ENCODE measurements at regions not wholly inside any gene's neighbourhood (a gene's known extent, or its start where the extent isn't known, plus 50 kb on each side); places are given as distances from the start of the nearest gene placed in this dataset.

GRCh38 chr12:124394462-124395128 is 99.7 kb downstream of the RFLNA start:
- no peak for ATAC-seq
- no peak for DNase-seq
- H3K27ac Mint-ChIP-seq: no peak overlapping the region
- peaks cover 53% of the 10 kb centered on the region for H3K4me1 Mint-ChIP-seq
- no peaks in the 10 kb centered on the region for H3K27me3 Mint-ChIP-seq
- no peak overlapping the region for H3K4me3 Mint-ChIP-seq
- no peaks in the 10 kb centered on the region for H3K9me3 Mint-ChIP-seq

- H3K27ac Mint-ChIP-seq: no peak overlapping the region
- ATAC-seq: no peak
- no peaks in the 10 kb centered on the region for H3K27me3 Mint-ChIP-seq
- no peak for DNase-seq
- H3K9me3 Mint-ChIP-seq: no peaks in the 10 kb centered on the region
- peaks cover 60% of the 10 kb centered on the region for H3K4me1 Mint-ChIP-seq
- H3K4me3 Mint-ChIP-seq: no peak overlapping the region
Observed at GRCh38 chr12:124393831-124394230, 98.9 kb downstream of the RFLNA start.

GRCh38 chr12:124393414-124393790 is 98.5 kb downstream of the RFLNA start:
- no peak for DNase-seq
- peaks cover 63% of the 10 kb centered on the region for H3K4me1 Mint-ChIP-seq
- no peak for ATAC-seq
- H3K9me3 Mint-ChIP-seq: no peaks in the 10 kb centered on the region
- H3K27me3 Mint-ChIP-seq: no peaks in the 10 kb centered on the region
- H3K27ac Mint-ChIP-seq: no peak overlapping the region
- no peak overlapping the region for H3K4me3 Mint-ChIP-seq

GRCh38 chr12:124392667-124393413 is 97.9 kb downstream of the RFLNA start:
- no peaks in the 10 kb centered on the region for H3K9me3 Mint-ChIP-seq
- no peak for DNase-seq
- no peak overlapping the region for H3K4me3 Mint-ChIP-seq
- no peaks in the 10 kb centered on the region for H3K27me3 Mint-ChIP-seq
- H3K27ac Mint-ChIP-seq: no peak overlapping the region
- peaks cover 65% of the 10 kb centered on the region for H3K4me1 Mint-ChIP-seq
- ATAC-seq: no peak

GRCh38 chr12:124392271-124392666 is 97.4 kb downstream of the RFLNA start:
- no peaks in the 10 kb centered on the region for H3K27me3 Mint-ChIP-seq
- peaks cover 65% of the 10 kb centered on the region for H3K4me1 Mint-ChIP-seq
- H3K4me3 Mint-ChIP-seq: peak overlapping the region in 1 of 2 donors; percentile 81
- ATAC-seq (peak; percentile 2), DNase-seq (peak in 1 of 2 donors; percentile 28)
- no peaks in the 10 kb centered on the region for H3K9me3 Mint-ChIP-seq
- H3K27ac Mint-ChIP-seq: peak overlapping the region in 1 of 2 donors; percentile 74

GRCh38 chr12:124391340-124392261 is 96.7 kb downstream of the RFLNA start:
- H3K4me3 Mint-ChIP-seq: peak overlapping the region; percentile 38 to 81
- H3K4me1 Mint-ChIP-seq: peaks cover 65% of the 10 kb centered on the region
- no peaks in the 10 kb centered on the region for H3K9me3 Mint-ChIP-seq
- ATAC-seq: peak; percentile 25
- H3K27ac Mint-ChIP-seq: peak overlapping the region in 1 of 2 donors; percentile 92
- no peaks in the 10 kb centered on the region for H3K27me3 Mint-ChIP-seq
- DNase-seq: peak; percentile 28 to 55

- Mint-ChIP-seq H3K9me3 (no peaks in the 10 kb centered on the region), H3K4me1 (peaks cover 69% of the 10 kb centered on the region), H3K4me3 (peak overlapping the region; percentile 22 to 81), H3K27ac (no peak overlapping the region), H3K27me3 (no peaks in the 10 kb centered on the region)
- DNase-seq (no peak), ATAC-seq (no peak)
Observed at GRCh38 chr12:124390442-124391097, 95.7 kb downstream of the RFLNA start.

- DNase-seq: no peak
- no peaks in the 10 kb centered on the region for H3K27me3 Mint-ChIP-seq
- H3K4me1 Mint-ChIP-seq: peaks cover 68% of the 10 kb centered on the region
- H3K27ac Mint-ChIP-seq: peak overlapping the region in 1 of 2 donors; percentile 82
- H3K9me3 Mint-ChIP-seq: no peaks in the 10 kb centered on the region
- ATAC-seq: no peak
- H3K4me3 Mint-ChIP-seq: peak overlapping the region; percentile 51 to 78
Observed at GRCh38 chr12:124389725-124390441, 95.0 kb downstream of the RFLNA start.

- H3K9me3 Mint-ChIP-seq: no peaks in the 10 kb centered on the region
- no peaks in the 10 kb centered on the region for H3K27me3 Mint-ChIP-seq
- DNase-seq: peak; percentile 56 to 76
- no peak overlapping the region for H3K27ac Mint-ChIP-seq
- H3K4me1 Mint-ChIP-seq: peaks cover 62% of the 10 kb centered on the region
- ATAC-seq: peak; percentile 78
- H3K4me3 Mint-ChIP-seq: peak overlapping the region; percentile 51 to 78
Observed at GRCh38 chr12:124389138-124389724, 94.3 kb downstream of the RFLNA start.

- peak overlapping the region; percentile 66 to 78 for H3K4me3 Mint-ChIP-seq
- H3K4me1 Mint-ChIP-seq: peaks cover 56% of the 10 kb centered on the region
- peak overlapping the region in 1 of 2 donors; percentile 76 for H3K27ac Mint-ChIP-seq
- no peaks in the 10 kb centered on the region for H3K9me3 Mint-ChIP-seq
- H3K27me3 Mint-ChIP-seq: no peaks in the 10 kb centered on the region
- ATAC-seq: peak; percentile 82
- peak in 1 of 2 donors; percentile 76 for DNase-seq
Observed at GRCh38 chr12:124388679-124389137, 93.8 kb downstream of the RFLNA start.

GRCh38 chr12:124388038-124388671 is 93.3 kb downstream of the RFLNA start:
- DNase-seq (no peak), ATAC-seq (no peak)
- Mint-ChIP-seq H3K4me3 (peak overlapping the region; percentile 66 to 68), H3K9me3 (no peaks in the 10 kb centered on the region), H3K27me3 (no peaks in the 10 kb centered on the region), H3K4me1 (peaks cover 51% of the 10 kb centered on the region), H3K27ac (peak overlapping the region in 1 of 2 donors; percentile 76)

- no peak overlapping the region for H3K4me3 Mint-ChIP-seq
- peaks cover 46% of the 10 kb centered on the region for H3K4me1 Mint-ChIP-seq
- H3K27me3 Mint-ChIP-seq: no peaks in the 10 kb centered on the region
- H3K9me3 Mint-ChIP-seq: no peaks in the 10 kb centered on the region
- ATAC-seq (no peak), DNase-seq (no peak)
- H3K27ac Mint-ChIP-seq: no peak overlapping the region
Observed at GRCh38 chr12:124387528-124387911, 92.6 kb downstream of the RFLNA start.

- DNase-seq: no peak
- no peak for ATAC-seq
- Mint-ChIP-seq H3K27ac (no peak overlapping the region), H3K4me3 (no peak overlapping the region), H3K4me1 (peaks cover 40% of the 10 kb centered on the region), H3K9me3 (no peaks in the 10 kb centered on the region), H3K27me3 (no peaks in the 10 kb centered on the region)
Observed at GRCh38 chr12:124386661-124387527, 92.0 kb downstream of the RFLNA start.
